ENCODE measurements at regions not wholly inside any gene's neighbourhood (a gene's known extent, or its start where the extent isn't known, plus 50 kb on each side); places are given as distances from the start of the nearest gene placed in this dataset.

DNA sequence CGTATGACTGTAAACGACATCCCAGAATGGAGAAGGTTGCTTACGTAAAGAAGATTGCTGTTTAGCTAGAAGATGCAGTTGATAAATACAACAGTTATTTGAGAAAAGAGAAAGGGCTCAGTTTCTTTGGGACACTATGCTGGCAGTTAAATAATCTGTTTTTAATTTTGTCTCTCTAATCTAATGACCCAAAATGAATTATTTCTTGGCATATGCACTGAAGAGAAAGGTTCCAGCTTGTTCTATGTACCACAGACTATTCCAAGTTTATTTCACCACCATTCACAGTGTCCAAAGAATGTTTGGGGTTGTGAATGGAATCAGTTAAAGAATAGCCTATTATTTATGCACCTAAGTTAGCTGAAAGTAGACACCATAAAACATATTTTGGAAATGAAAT lies 449.9 kb downstream of the RNF144B start:
- TF ChIP-seq, protein P1, sequence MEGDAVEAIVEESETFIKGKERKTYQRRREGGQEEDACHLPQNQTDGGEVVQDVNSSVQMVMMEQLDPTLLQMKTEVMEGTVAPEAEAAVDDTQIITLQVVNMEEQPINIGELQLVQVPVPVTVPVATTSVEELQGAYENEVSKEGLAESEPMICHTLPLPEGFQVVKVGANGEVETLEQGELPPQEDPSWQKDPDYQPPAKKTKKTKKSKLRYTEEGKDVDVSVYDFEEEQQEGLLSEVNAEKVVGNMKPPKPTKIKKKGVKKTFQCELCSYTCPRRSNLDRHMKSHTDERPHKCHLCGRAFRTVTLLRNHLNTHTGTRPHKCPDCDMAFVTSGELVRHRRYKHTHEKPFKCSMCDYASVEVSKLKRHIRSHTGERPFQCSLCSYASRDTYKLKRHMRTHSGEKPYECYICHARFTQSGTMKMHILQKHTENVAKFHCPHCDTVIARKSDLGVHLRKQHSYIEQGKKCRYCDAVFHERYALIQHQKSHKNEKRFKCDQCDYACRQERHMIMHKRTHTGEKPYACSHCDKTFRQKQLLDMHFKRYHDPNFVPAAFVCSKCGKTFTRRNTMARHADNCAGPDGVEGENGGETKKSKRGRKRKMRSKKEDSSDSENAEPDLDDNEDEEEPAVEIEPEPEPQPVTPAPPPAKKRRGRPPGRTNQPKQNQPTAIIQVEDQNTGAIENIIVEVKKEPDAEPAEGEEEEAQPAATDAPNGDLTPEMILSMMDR (conservative IDR thresholded peaks at IDR 0.05): no peak
- TF ChIP-seq EZH2 (IDR thresholded peaks at IDR 0.05; ENCODE audit: low read depth): no peak

Data from PC-9 (cell line).